KMS-11 (cell line): ENCODE measurements at regions not wholly inside any gene's neighbourhood (a gene's known extent, or its start where the extent isn't known, plus 50 kb on each side); places are given as distances from the start of the nearest gene placed in this dataset.

ENCODE experiments used
- H2AFZ ChIP-seq: fragments of 200-600 bp; sonication (generic); 2 replicates; pipeline ENCODE4 v1.6.1; 2016; ENCODE audit warnings: antibody characterized with exemption, mixed run types, low read depth
- H3K27ac ChIP-seq: fragments of 200-600 bp; sonication (generic); 2 replicates; pipeline ENCODE4 v1.6.1; 2016; ENCODE audit warnings: mild to moderate bottlenecking, mixed run types
- H3K27me3 ChIP-seq: fragments of 200-600 bp; sonication (generic); 2 replicates; pipeline ENCODE4 v1.6.1; 2017; ENCODE audit warnings: mild to moderate bottlenecking, low read depth, mixed run types, moderate library complexity; ENCODE audit not compliant: insufficient read depth
- H3K36me3 ChIP-seq: fragments of 200-600 bp; sonication (generic); 2 replicates; pipeline ENCODE4 v1.6.1; 2017; ENCODE audit warnings: mild to moderate bottlenecking, mixed run types; ENCODE audit not compliant: insufficient read depth
- H3K4me1 ChIP-seq: fragments of 200-600 bp; sonication (generic); 2 replicates; pipeline ENCODE4 v1.6.1; 2016; ENCODE audit warnings: mild to moderate bottlenecking, low read depth, mixed run types; ENCODE audit not compliant: poor library complexity, severe bottlenecking
- H3K4me2 ChIP-seq: fragments of 200-600 bp; sonication (generic); 2 replicates; pipeline ENCODE4 v1.7.0; 2016; ENCODE audit warnings: mild to moderate bottlenecking, mixed run types
- H3K4me3 ChIP-seq: fragments of 200-600 bp; sonication (generic); IDR thresholded peaks from 2 replicates; pipeline ENCODE4 v1.6.1; 2017; ENCODE audit warnings: low read depth, low read length, mixed read lengths; ENCODE audit not compliant: insufficient read depth
- H3K79me2 ChIP-seq: fragments of 200-600 bp; sonication (generic); 2 replicates; pipeline ENCODE4 v1.6.1; 2016; ENCODE audit warnings: low read depth, mixed run types; ENCODE audit not compliant: insufficient read depth
- H3K9ac ChIP-seq: fragments of 200-600 bp; sonication (generic); 2 replicates; pipeline ENCODE4 v1.6.1; 2016; ENCODE audit warnings: mild to moderate bottlenecking, mixed run types
- H4K20me1 ChIP-seq: fragments of 200-600 bp; sonication (generic); 2 replicates; pipeline ENCODE4 v1.6.1; 2016; ENCODE audit warnings: mild to moderate bottlenecking, mixed run types; ENCODE audit not compliant: insufficient read depth
- TF ChIP-seq, protein P1 (sequence below): fragments of 200-600 bp; sonication (generic); conservative IDR thresholded peaks from 2 replicates; pipeline ENCODE4 v1.6.1; 2017; ENCODE audit warnings: low read depth, mild to moderate bottlenecking, antibody characterized with exemption, low read length, moderate library complexity, mixed read lengths

DNA sequence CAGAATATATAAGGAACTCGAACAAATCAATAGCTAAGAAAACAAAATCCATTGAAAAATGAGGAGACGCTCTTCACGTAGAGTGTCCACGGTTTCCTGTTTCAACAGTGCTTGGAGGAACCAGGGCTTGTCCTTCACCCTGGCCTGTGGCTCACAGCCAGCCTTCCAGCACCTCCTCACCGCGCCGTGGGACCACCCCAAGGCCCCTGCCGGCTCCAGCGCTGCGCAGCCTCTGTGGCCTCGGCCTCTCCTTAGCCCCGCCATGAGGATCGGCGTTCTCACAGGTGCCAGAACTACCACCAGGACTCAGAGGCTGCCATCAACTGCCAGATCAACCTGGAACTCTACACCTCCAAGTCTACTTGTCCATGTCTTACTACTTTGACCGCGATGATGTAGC is 52.5 kb upstream of the CTSO start:
- H3K4me3 ChIP-seq, result no peak overlapping the region
- no peaks in the 10 kb centered on the region for H3K36me3 ChIP-seq
- H3K4me2 ChIP-seq, result no peak overlapping the region
- H2AFZ ChIP-seq, result no peak overlapping the region
- H3K27me3 ChIP-seq, result no peaks in the 10 kb centered on the region
- TF ChIP-seq, protein P1, sequence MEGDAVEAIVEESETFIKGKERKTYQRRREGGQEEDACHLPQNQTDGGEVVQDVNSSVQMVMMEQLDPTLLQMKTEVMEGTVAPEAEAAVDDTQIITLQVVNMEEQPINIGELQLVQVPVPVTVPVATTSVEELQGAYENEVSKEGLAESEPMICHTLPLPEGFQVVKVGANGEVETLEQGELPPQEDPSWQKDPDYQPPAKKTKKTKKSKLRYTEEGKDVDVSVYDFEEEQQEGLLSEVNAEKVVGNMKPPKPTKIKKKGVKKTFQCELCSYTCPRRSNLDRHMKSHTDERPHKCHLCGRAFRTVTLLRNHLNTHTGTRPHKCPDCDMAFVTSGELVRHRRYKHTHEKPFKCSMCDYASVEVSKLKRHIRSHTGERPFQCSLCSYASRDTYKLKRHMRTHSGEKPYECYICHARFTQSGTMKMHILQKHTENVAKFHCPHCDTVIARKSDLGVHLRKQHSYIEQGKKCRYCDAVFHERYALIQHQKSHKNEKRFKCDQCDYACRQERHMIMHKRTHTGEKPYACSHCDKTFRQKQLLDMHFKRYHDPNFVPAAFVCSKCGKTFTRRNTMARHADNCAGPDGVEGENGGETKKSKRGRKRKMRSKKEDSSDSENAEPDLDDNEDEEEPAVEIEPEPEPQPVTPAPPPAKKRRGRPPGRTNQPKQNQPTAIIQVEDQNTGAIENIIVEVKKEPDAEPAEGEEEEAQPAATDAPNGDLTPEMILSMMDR, result no peak
- H3K79me2 ChIP-seq, result no peaks in the 10 kb centered on the region
- H3K4me1 ChIP-seq, result no peaks in the 10 kb centered on the region
- no peak overlapping the region for H3K27ac ChIP-seq
- no peak overlapping the region for H3K9ac ChIP-seq
- H4K20me1 ChIP-seq, result no peaks in the 10 kb centered on the region
